ENCODE measurements at regions not wholly inside any gene's neighbourhood (a gene's known extent, or its start where the extent isn't known, plus 50 kb on each side); places are given as distances from the start of the nearest gene placed in this dataset.

GRCh38 chr7:17719998-17720397 lies 220.3 kb downstream of the SNX13 start:
- TF ChIP-seq CTCF (conservative IDR thresholded peaks at IDR 0.05; ENCODE audit: low read length) (no peak), EZH2phosphoT487 (IDR thresholded peaks at IDR 0.05; ENCODE audit: borderline replicate concordance) (no peak)

Measured in Loucy (cell line).